ENCODE measurements at regions not wholly inside any gene's neighbourhood (a gene's known extent, or its start where the extent isn't known, plus 50 kb on each side); places are given as distances from the start of the nearest gene placed in this dataset.

DNA sequence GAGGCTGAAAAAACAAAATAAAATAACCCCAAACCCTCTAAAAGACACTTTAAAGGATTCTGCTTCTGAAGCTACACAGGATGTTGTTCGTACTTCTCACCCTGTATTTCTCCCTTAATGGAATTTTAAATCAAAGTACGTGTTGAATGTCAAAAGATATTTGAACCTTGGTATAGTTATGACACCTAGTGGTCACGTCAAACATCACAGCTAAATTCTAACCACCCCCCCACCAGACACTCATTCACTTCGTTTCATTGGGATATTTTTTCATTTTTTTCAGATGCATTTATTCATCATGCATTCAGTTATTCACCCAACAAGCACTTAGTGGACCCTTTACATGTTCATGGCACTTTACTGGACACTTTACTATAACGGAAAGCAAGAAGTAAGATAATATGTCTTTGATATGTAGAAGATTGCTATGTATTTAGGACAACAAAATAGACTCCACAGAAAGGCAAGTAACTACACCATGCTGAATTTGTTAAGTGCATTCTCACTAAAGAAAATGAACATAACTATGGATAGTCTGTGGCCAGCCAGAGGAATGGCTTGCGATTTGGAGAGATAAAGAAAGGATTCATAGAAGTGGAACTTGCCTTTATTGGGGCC, 62.5 kb upstream of the GPR174 start:
- TF ChIP-seq, protein P1, sequence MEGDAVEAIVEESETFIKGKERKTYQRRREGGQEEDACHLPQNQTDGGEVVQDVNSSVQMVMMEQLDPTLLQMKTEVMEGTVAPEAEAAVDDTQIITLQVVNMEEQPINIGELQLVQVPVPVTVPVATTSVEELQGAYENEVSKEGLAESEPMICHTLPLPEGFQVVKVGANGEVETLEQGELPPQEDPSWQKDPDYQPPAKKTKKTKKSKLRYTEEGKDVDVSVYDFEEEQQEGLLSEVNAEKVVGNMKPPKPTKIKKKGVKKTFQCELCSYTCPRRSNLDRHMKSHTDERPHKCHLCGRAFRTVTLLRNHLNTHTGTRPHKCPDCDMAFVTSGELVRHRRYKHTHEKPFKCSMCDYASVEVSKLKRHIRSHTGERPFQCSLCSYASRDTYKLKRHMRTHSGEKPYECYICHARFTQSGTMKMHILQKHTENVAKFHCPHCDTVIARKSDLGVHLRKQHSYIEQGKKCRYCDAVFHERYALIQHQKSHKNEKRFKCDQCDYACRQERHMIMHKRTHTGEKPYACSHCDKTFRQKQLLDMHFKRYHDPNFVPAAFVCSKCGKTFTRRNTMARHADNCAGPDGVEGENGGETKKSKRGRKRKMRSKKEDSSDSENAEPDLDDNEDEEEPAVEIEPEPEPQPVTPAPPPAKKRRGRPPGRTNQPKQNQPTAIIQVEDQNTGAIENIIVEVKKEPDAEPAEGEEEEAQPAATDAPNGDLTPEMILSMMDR (CRISPR knock-in tag; IDR thresholded peaks at IDR 0.05), result peak; percentile 50
- TF ChIP-seq, protein P2, sequence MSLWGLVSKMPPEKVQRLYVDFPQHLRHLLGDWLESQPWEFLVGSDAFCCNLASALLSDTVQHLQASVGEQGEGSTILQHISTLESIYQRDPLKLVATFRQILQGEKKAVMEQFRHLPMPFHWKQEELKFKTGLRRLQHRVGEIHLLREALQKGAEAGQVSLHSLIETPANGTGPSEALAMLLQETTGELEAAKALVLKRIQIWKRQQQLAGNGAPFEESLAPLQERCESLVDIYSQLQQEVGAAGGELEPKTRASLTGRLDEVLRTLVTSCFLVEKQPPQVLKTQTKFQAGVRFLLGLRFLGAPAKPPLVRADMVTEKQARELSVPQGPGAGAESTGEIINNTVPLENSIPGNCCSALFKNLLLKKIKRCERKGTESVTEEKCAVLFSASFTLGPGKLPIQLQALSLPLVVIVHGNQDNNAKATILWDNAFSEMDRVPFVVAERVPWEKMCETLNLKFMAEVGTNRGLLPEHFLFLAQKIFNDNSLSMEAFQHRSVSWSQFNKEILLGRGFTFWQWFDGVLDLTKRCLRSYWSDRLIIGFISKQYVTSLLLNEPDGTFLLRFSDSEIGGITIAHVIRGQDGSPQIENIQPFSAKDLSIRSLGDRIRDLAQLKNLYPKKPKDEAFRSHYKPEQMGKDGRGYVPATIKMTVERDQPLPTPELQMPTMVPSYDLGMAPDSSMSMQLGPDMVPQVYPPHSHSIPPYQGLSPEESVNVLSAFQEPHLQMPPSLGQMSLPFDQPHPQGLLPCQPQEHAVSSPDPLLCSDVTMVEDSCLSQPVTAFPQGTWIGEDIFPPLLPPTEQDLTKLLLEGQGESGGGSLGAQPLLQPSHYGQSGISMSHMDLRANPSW (CRISPR knock-in tag; IDR thresholded peaks at IDR 0.05; ENCODE audit: borderline replicate concordance), result no peak
- TF ChIP-seq ASH2L (IDR thresholded peaks at IDR 0.05; ENCODE audit: insufficient read length, low read depth, low read length), result no peak
- TF ChIP-seq FIP1L1 (IDR thresholded peaks at IDR 0.05; ENCODE audit: borderline replicate concordance, insufficient read depth, low read depth, low read length), result no peak
- TF ChIP-seq ZNF101 (CRISPR knock-in tag; IDR thresholded peaks at IDR 0.05; ENCODE audit: borderline replicate concordance, low read depth), result no peak
- no peak for TF ChIP-seq ZZZ3 (CRISPR knock-in tag; IDR thresholded peaks at IDR 0.05; ENCODE audit: borderline replicate concordance)
- TF ChIP-seq ZNF124 (CRISPR knock-in tag; IDR thresholded peaks at IDR 0.05), result no peak
- no peak for TF ChIP-seq HOXD1 (CRISPR knock-in tag; IDR thresholded peaks at IDR 0.05)
- no peak for TF ChIP-seq SAP130 (CRISPR knock-in tag; IDR thresholded peaks at IDR 0.05; ENCODE audit: low read depth)
- no peak for TF ChIP-seq KDM5A (IDR thresholded peaks at IDR 0.05; ENCODE audit: borderline replicate concordance, low read length)
- TF ChIP-seq RFX1 (IDR thresholded peaks at IDR 0.05), result no peak
- no peak for TF ChIP-seq POLR2A (IDR thresholded peaks at IDR 0.05; ENCODE audit: insufficient read depth in 1 of 2, low read depth in 2 of 2, low read length in 2 of 2)
- TF ChIP-seq CCAR2 (optimal IDR thresholded peaks at IDR 0.05; ENCODE audit: low read depth, low read length), result no peak
- TF ChIP-seq, protein P3, sequence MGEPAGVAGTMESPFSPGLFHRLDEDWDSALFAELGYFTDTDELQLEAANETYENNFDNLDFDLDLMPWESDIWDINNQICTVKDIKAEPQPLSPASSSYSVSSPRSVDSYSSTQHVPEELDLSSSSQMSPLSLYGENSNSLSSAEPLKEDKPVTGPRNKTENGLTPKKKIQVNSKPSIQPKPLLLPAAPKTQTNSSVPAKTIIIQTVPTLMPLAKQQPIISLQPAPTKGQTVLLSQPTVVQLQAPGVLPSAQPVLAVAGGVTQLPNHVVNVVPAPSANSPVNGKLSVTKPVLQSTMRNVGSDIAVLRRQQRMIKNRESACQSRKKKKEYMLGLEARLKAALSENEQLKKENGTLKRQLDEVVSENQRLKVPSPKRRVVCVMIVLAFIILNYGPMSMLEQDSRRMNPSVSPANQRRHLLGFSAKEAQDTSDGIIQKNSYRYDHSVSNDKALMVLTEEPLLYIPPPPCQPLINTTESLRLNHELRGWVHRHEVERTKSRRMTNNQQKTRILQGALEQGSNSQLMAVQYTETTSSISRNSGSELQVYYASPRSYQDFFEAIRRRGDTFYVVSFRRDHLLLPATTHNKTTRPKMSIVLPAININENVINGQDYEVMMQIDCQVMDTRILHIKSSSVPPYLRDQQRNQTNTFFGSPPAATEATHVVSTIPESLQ (CRISPR knock-in tag; conservative IDR thresholded peaks at IDR 0.05), result no peak

Measured in HepG2 (cell line).